IMR-90 (cell line): ENCODE measurements at regions not wholly inside any gene's neighbourhood (a gene's known extent, or its start where the extent isn't known, plus 50 kb on each side); places are given as distances from the start of the nearest gene placed in this dataset.

Experiments
- ATAC-seq: fragments of 200-7000 bp; cut with Tn5 transposase; 2 replicates; pipeline ENCODE4 v1.9.1; 2020; ENCODE audit warnings: low read depth, mild to moderate bottlenecking, moderate library complexity
- BruUV-seq: library from RNA; stranded (reverse); fragments of 400-500 nt; replicated peaks from 2 replicates; lab custom pipeline; 2021; lab: Mats Ljungman, UMichigan
- CTCF ChIA-PET: fragments of 300-600 bp; formaldehyde crosslinking; extraction: SDS; loops from one replicate; lab custom pipeline; 2021; ENCODE audit warnings: antibody characterized with exemption; lab: Yijun Ruan, JAX
- POLR2A ChIA-PET: fragments of 300-600 bp; sonication (Branson Sonifier 250); formaldehyde crosslinking; loops from one replicate; lab custom pipeline; 2022; ENCODE audit warnings: antibody characterized with exemption; ENCODE audit not compliant: unreplicated experiment; lab: Charles Lee
- DNase-seq: peaks from one replicate; pipeline ENCODE4 v3.0.0; 2013
- H2AFZ ChIP-seq: replicated peaks from 2 replicates; pipeline ENCODE3; 2013; ENCODE audit warnings: low read length, mild to moderate bottlenecking; ENCODE audit not compliant: poor library complexity
- H2AK5ac ChIP-seq: 2 replicates; pipeline ENCODE4 v1.6.1; 2013; ENCODE audit warnings: low read depth, low read length, inconsistent platforms
- H2AK9ac ChIP-seq: replicated peaks from 2 replicates; pipeline ENCODE3; 2013; ENCODE audit warnings: mild to moderate bottlenecking, low read depth, low read length, moderate library complexity; ENCODE audit not compliant: poor library complexity
- H2BK120ac ChIP-seq: 2 replicates; pipeline ENCODE4 v1.6.1; 2013; ENCODE audit warnings: low read depth, low read length, inconsistent platforms
- H2BK15ac ChIP-seq: 3 replicates; pipeline ENCODE4 v1.6.1; 2013; ENCODE audit warnings: low read depth, low read length, inconsistent platforms
- H2BK20ac ChIP-seq: 2 replicates; pipeline ENCODE4 v1.6.1; 2013; ENCODE audit warnings: low read depth, mild to moderate bottlenecking, inconsistent platforms, low read length, moderate library complexity
- H2BK5ac ChIP-seq: 2 replicates; pipeline ENCODE4 v1.6.1; 2013; ENCODE audit warnings: mild to moderate bottlenecking, low read depth, low read length, inconsistent platforms; ENCODE audit not compliant: poor library complexity, severe bottlenecking
- H3K14ac ChIP-seq: replicated peaks from 2 replicates; pipeline ENCODE4 v1.6.1; 2013; ENCODE audit warnings: low read depth, low read length, inconsistent platforms
- H3K18ac ChIP-seq: 2 replicates; pipeline ENCODE4 v1.6.1; 2013; ENCODE audit warnings: low read depth, low read length, control low read depth
- H3K23ac ChIP-seq: 2 replicates; pipeline ENCODE4 v1.6.1; 2013; ENCODE audit warnings: low read depth, low read length, inconsistent platforms
- H3K27ac ChIP-seq: 2 replicates; pipeline ENCODE4 v1.5.1; 2013; ENCODE audit warnings: mild to moderate bottlenecking, control low read depth, low read length; ENCODE audit not compliant: insufficient read depth
- H3K27me3 ChIP-seq: 2 replicates; pipeline ENCODE4 v1.6.1; 2013; ENCODE audit warnings: low read length; ENCODE audit not compliant: control insufficient read depth, insufficient read depth
- H3K36me3 ChIP-seq: 2 replicates; pipeline ENCODE4 v1.6.1; 2013; ENCODE audit warnings: low read length, mixed read lengths; ENCODE audit not compliant: control insufficient read depth, insufficient read depth
- H3K4ac ChIP-seq: 2 replicates; pipeline ENCODE4 v1.6.1; 2013; ENCODE audit warnings: low read depth, low read length, inconsistent platforms
- H3K4me1 ChIP-seq: 2 replicates; pipeline ENCODE4 v1.6.1; 2013; ENCODE audit warnings: low read length, mixed read lengths; ENCODE audit not compliant: control insufficient read depth, insufficient read depth
- H3K4me2 ChIP-seq: 2 replicates; pipeline ENCODE4 v1.6.1; 2013; ENCODE audit warnings: low read depth, mild to moderate bottlenecking, control low read depth, low read length, moderate library complexity
- H3K4me3 ChIP-seq: 2 replicates; pipeline ENCODE4 v1.5.1; 2013; ENCODE audit warnings: low read depth, mild to moderate bottlenecking, control low read depth, low read length, moderate library complexity; ENCODE audit not compliant: insufficient read depth
- H3K56ac ChIP-seq: 2 replicates; pipeline ENCODE4 v1.6.1; 2013; ENCODE audit warnings: low read length, inconsistent platforms; ENCODE audit not compliant: insufficient read depth; ENCODE audit errors: extremely low read depth
- H3K79me1 ChIP-seq, 2 experiments: 2 replicates each; pipeline ENCODE4 v1.6.1; 2013; ENCODE audit warnings: low read length in 2 of 2, inconsistent platforms in 1 of 2, low read depth in 1 of 2
- H3K9ac ChIP-seq: 2 replicates; pipeline ENCODE4 v1.6.1; 2013; ENCODE audit warnings: low read depth, low read length, control low read depth
- H3K9me1 ChIP-seq: 2 replicates; pipeline ENCODE4 v1.6.1; 2013; ENCODE audit warnings: low read length, inconsistent platforms; ENCODE audit not compliant: insufficient read depth
- H3K9me3 ChIP-seq: 2 replicates; pipeline ENCODE4 v1.6.1; 2013; ENCODE audit warnings: low read length; ENCODE audit not compliant: control insufficient read depth, insufficient read depth
- H4K20me1 ChIP-seq: 2 replicates; pipeline ENCODE4 v1.6.1; 2013; ENCODE audit warnings: low read length, inconsistent platforms; ENCODE audit not compliant: insufficient read depth
- H4K5ac ChIP-seq: 2 replicates; pipeline ENCODE4 v1.6.1; 2013; ENCODE audit warnings: mild to moderate bottlenecking, low read depth, low read length, control low read depth
- H4K8ac ChIP-seq, 2 experiments: 2 replicates each; pipeline ENCODE4 v1.6.1; 2013; ENCODE audit warnings: low read depth in 2 of 2, low read length in 2 of 2, control low read depth in 1 of 2, inconsistent platforms in 1 of 2
- H4K91ac ChIP-seq: 2 replicates; pipeline ENCODE4 v1.6.1; 2013; ENCODE audit warnings: low read depth, low read length, inconsistent platforms; ENCODE audit not compliant: insufficient read depth
- BHLHE40 ChIP-seq: fragments of 150-350 bp; IDR thresholded peaks from 2 replicates; pipeline ENCODE4 v1.6.1; 2016; ENCODE audit warnings: mild to moderate bottlenecking, low read depth, low read length
- CEBPB ChIP-seq: IDR thresholded peaks from 2 replicates; pipeline ENCODE4 v1.6.1; 2012; ENCODE audit warnings: low read depth, low read length, improper control_type of control experiment
- CHD1 ChIP-seq: IDR thresholded peaks from 2 replicates; pipeline ENCODE4 v1.6.1; 2012; ENCODE audit warnings: low read depth, low read length, improper control_type of control experiment
- FOS ChIP-seq: fragments of 150-350 bp; IDR thresholded peaks from 2 replicates; pipeline ENCODE4 v1.6.1; 2016; ENCODE audit warnings: low read depth, low read length
- MAFK ChIP-seq: IDR thresholded peaks from 2 replicates; pipeline ENCODE4 v1.6.1; 2012; ENCODE audit warnings: low read depth, low read length, improper control_type of control experiment
- MAZ ChIP-seq: IDR thresholded peaks from 2 replicates; pipeline ENCODE4 v1.6.1; 2012; ENCODE audit warnings: low read depth, mild to moderate bottlenecking, low read length, improper control_type of control experiment, moderate library complexity, borderline replicate concordance
- MXI1 ChIP-seq: IDR thresholded peaks from 2 replicates; pipeline ENCODE4 v1.6.1; 2012; ENCODE audit warnings: low read depth, mild to moderate bottlenecking, low read length, moderate library complexity, borderline replicate concordance
- NFE2L2 ChIP-seq: fragments of 150-350 bp; IDR thresholded peaks from 2 replicates; pipeline ENCODE4 v1.6.1; 2016; ENCODE audit warnings: low read depth, mild to moderate bottlenecking, low read length
- POLR2A ChIP-seq: IDR thresholded peaks from 2 replicates; pipeline ENCODE4 v1.6.1; 2012; ENCODE audit warnings: mild to moderate bottlenecking, low read depth, low read length
- RAD21 ChIP-seq: IDR thresholded peaks from 2 replicates; pipeline ENCODE4 v1.6.1; 2012; ENCODE audit warnings: low read length, improper control_type of control experiment
- RCOR1 ChIP-seq: IDR thresholded peaks from 2 replicates; pipeline ENCODE4 v1.6.1; 2012; ENCODE audit warnings: mild to moderate bottlenecking, low read length, improper control_type of control experiment; ENCODE audit not compliant: insufficient replicate concordance
- RFX5 ChIP-seq: IDR thresholded peaks from 2 replicates; pipeline ENCODE4 v1.8.0; 2012; ENCODE audit warnings: low read depth, mild to moderate bottlenecking, low read length, moderate library complexity
- SMC3 ChIP-seq: fragments of 150-350 bp; IDR thresholded peaks from 2 replicates; pipeline ENCODE4 v1.6.1; 2016; ENCODE audit warnings: low read depth, mild to moderate bottlenecking, antibody characterized with exemption, low read length, moderate library complexity
- whole genome bisulfite sequencing, 2 experiments: methylation state at CpG; one replicate each; pipeline versions ENCODE4 v1.1.5 to v1.1.7; 2013; ENCODE audit warnings: missing lambda C conversion rate in 2 of 2; ENCODE audit not compliant: insufficient read length in 1 of 2; ENCODE audit errors: extremely low coverage in 2 of 2; 5-methylcytosine and 5-hydroxymethylcytosine counted together
- dilution Hi-C: fragments of 300-500 bp; cut with HindIII; formaldehyde crosslinking; loops from one replicate; pipeline ENCODE4 v1.14.3; 2018; ENCODE audit warnings: low sequenced_read_pairs; ENCODE audit not compliant: unreplicated experiment
- in situ Hi-C: fragments of 300-500 bp; cut with MboI; formaldehyde crosslinking; loops from 3 replicates; pipeline ENCODE4 v1.14.3; 2019; ENCODE audit warnings: low sequenced_read_pairs, inconsistent platforms, mixed read lengths
- intact Hi-C: fragments of 100-400 bp; cut with micrococcal nuclease; formaldehyde crosslinking; loops from 2 replicates; pipeline ENCODE4 v1.10.0; 2022
- TF ChIP-seq, protein P1 (sequence below): fragments of 150-350 bp; IDR thresholded peaks from 2 replicates; pipeline ENCODE4 v1.6.1; 2017; ENCODE audit warnings: mild to moderate bottlenecking, antibody characterized with exemption, low read length, low read depth
- TF ChIP-seq, protein P2 (sequence below): fragments of 150-350 bp; IDR thresholded peaks from 2 replicates; pipeline ENCODE4 v1.6.1; 2016; ENCODE audit warnings: low read depth, mild to moderate bottlenecking, low read length, moderate library complexity, borderline replicate concordance
- TF ChIP-seq, protein P3 (sequence below): conservative IDR thresholded peaks from 2 replicates; pipeline ENCODE4 v1.5.1; 2012; ENCODE audit warnings: mild to moderate bottlenecking, low read depth, low read length, improper control_type of control experiment

DNA sequence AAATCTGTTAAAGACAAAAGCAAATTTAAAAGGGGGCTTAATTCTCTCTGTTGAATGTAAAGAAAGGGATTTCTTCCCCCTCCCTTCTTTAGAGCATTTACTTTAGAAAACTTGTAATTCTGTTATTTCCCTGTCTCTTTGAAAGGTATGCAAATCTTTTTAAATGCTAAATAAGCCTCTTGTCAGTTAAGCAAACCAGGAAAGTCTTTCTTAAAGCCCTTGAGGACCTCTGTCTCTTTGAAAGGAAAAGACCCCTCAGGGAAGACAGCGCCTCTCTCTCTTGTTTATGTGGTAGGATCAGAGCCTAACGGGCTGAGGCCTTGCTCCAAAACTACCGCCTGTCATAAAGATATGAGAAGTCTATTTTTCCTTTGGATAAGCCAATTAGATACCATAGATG, 139.9 kb upstream of the CDH7 start:
- CTCF ChIA-PET, result no interaction called here

More for the DNA sequence above, 139.9 kb upstream of the CDH7 start:
- Histone ChIP-seq H2BK15ac (no peak overlapping the region), H3K4ac (no peak overlapping the region), H3K14ac (no peak overlapping the region), H3K27me3 (no peaks in the 10 kb centered on the region), H4K8ac (no peak overlapping the region), H2BK20ac (no peak overlapping the region), H3K23ac (no peak overlapping the region), H2AFZ (no peak overlapping the region), H3K27ac (no peak overlapping the region), H3K79me1 (no peaks in the 10 kb centered on the region), H3K18ac (no peak overlapping the region), H2AK9ac (no peak overlapping the region), H3K36me3 (no peaks in the 10 kb centered on the region), H2BK120ac (no peak overlapping the region), H3K9ac (no peak overlapping the region), H3K4me3 (no peak overlapping the region), H3K4me1 (no peaks in the 10 kb centered on the region), H3K9me3 (peaks cover 4% of the 10 kb centered on the region), H2BK5ac (no peak overlapping the region), H4K20me1 (no peaks in the 10 kb centered on the region), H2AK5ac (no peak overlapping the region), H3K4me2 (no peak overlapping the region), H3K9me1 (no peaks in the 10 kb centered on the region), H4K91ac (no peak overlapping the region), H3K56ac (no peak overlapping the region), H4K5ac (no peak overlapping the region)
- ATAC-seq, result no peak
- POLR2A ChIA-PET, result no interaction called here
- intact Hi-C loops (no loop called here), in situ Hi-C loops (no loop called here), dilution Hi-C loops (no loop called here)
- no TSS peak for BruUV-seq
- no CpG with 5 or more reads among the region's 3 CpGs for WGBS, 2 experiments
- no peak for DNase-seq
- TF ChIP-seq CEBPB (no peak), POLR2A (no peak), NFE2L2 (no peak), MXI1 (no peak), RCOR1 (no peak), FOS (no peak), BHLHE40 (no peak), RFX5 (no peak), MAFK (no peak), MAZ (no peak), CHD1 (no peak), RAD21 (no peak), SMC3 (no peak)
- TF ChIP-seq, protein P1, sequence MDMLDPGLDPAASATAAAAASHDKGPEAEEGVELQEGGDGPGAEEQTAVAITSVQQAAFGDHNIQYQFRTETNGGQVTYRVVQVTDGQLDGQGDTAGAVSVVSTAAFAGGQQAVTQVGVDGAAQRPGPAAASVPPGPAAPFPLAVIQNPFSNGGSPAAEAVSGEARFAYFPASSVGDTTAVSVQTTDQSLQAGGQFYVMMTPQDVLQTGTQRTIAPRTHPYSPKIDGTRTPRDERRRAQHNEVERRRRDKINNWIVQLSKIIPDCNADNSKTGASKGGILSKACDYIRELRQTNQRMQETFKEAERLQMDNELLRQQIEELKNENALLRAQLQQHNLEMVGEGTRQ, result no peak
- TF ChIP-seq, protein P2, sequence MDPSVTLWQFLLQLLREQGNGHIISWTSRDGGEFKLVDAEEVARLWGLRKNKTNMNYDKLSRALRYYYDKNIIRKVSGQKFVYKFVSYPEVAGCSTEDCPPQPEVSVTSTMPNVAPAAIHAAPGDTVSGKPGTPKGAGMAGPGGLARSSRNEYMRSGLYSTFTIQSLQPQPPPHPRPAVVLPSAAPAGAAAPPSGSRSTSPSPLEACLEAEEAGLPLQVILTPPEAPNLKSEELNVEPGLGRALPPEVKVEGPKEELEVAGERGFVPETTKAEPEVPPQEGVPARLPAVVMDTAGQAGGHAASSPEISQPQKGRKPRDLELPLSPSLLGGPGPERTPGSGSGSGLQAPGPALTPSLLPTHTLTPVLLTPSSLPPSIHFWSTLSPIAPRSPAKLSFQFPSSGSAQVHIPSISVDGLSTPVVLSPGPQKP, result no peak
- TF ChIP-seq, protein P3, sequence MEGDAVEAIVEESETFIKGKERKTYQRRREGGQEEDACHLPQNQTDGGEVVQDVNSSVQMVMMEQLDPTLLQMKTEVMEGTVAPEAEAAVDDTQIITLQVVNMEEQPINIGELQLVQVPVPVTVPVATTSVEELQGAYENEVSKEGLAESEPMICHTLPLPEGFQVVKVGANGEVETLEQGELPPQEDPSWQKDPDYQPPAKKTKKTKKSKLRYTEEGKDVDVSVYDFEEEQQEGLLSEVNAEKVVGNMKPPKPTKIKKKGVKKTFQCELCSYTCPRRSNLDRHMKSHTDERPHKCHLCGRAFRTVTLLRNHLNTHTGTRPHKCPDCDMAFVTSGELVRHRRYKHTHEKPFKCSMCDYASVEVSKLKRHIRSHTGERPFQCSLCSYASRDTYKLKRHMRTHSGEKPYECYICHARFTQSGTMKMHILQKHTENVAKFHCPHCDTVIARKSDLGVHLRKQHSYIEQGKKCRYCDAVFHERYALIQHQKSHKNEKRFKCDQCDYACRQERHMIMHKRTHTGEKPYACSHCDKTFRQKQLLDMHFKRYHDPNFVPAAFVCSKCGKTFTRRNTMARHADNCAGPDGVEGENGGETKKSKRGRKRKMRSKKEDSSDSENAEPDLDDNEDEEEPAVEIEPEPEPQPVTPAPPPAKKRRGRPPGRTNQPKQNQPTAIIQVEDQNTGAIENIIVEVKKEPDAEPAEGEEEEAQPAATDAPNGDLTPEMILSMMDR, result no peak
